ENCODE measurements at regions not wholly inside any gene's neighbourhood (a gene's known extent, or its start where the extent isn't known, plus 50 kb on each side); places are given as distances from the start of the nearest gene placed in this dataset.
"Not testable (repeated sequence)": the region's sequence is repeated elsewhere in the genome, so short reads cannot be mapped to it uniquely, and the experiment has no call there.

DNA sequence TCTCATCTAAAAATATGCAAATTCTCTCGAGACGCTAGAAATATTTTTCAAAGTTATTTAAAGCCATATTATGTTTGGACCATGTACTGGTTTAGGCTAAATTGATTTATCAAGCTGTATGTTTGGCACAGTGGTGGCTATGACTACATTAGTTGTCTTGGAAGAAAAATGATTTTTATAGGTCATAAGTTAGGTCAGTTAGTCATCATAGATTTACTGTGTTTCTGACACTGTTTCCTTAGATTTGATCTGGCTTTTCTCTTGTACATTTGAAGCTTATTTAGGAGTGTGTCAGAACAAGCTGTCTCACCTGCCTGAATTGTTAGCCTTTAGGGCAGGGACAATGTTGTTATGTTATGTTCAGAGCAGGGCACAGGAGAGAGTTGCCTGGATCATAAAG is 161.1 kb upstream of the FBXO33 start:
- Mint-ChIP-seq H3K27ac (no peak overlapping the region), H3K4me3 (no peak overlapping the region), H3K36me3 (ENCODE audit: low read depth) (no peaks in the 10 kb centered on the region), H3K27me3 (no peaks in the 10 kb centered on the region), H3K4me1 (peaks cover 2% of the 10 kb centered on the region)
- ATAC-seq (no peak), DNase-seq (no peak)
- H3K9me3 ChIP-seq (ENCODE audit: control insufficient read depth, low read length, poor library complexity, severe bottlenecking), result peaks cover 3% of the 10 kb centered on the region

GRCh38 chr14:39592116-39592789 is 160.0 kb upstream of the FBXO33 start:
- Mint-ChIP-seq H3K4me3 (no peak overlapping the region), H3K4me1 (peaks cover 2% of the 10 kb centered on the region), H3K27me3 (no peaks in the 10 kb centered on the region), H3K27ac (no peak overlapping the region), H3K36me3 (ENCODE audit: low read depth) (no peaks in the 10 kb centered on the region)
- H3K9me3 ChIP-seq (ENCODE audit: control insufficient read depth, low read length, poor library complexity, severe bottlenecking), result peaks cover 3% of the 10 kb centered on the region
- ATAC-seq, result no peak
- DNase-seq, result no peak

DNA sequence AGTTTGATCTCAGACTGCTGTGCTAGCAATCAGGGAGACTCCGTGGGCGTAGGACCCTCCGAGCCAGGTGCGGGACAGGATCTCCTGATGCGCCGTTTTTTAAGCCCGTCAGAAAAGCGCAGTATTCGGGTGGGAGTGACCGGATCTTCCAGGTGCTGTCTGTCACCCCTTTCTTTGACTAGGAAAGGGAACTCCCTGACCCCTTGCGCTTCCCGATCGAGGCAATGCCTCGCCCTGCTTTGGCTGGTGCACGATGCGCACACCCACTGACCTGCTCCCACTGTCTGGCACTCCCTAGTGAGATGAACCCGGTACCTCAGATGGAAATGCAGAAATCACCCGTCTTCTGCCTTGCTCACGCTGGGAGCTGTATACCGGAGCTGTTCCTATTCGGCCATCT is 157.6 kb upstream of the FBXO33 start:
- not testable (repeated sequence) for H3K27ac Mint-ChIP-seq; H3K4me1 Mint-ChIP-seq; H3K4me3 Mint-ChIP-seq; DNase-seq; H3K27me3 Mint-ChIP-seq; ATAC-seq; H3K9me3 ChIP-seq (ENCODE audit: control insufficient read depth, low read length, poor library complexity, severe bottlenecking); H3K36me3 Mint-ChIP-seq (ENCODE audit: low read depth)

DNA sequence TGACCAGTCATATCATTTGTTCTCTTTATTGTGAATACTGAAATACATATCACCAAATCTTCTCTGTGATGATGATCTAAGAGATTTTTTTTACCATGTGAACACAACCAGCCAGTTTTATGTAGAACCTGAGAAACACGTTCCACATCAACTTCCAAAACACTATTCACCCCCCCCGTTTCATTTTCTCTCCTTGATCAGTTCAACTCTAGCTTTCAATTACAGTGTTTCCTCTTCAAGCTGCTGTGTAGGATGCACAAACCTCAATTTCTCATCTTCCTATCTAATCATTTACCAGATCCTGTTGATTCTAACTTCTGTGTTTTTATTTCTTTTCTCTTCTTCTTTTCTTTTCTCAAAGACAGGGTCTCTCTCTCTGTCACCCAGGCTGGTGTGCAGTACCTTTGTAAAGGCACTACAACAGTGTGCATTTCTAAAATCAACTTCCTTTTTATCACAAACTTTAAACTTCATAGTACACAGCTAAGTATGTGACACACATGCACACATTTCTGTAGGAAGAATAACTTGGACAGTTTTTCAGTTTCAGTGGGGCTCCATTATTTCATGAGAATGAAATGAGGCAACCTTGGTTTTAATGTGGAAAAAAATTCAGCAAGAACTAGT is 149.9 kb upstream of the FBXO33 start:
- H3K4me3 Mint-ChIP-seq, result no peak overlapping the region
- H3K36me3 Mint-ChIP-seq (ENCODE audit: low read depth), result no peaks in the 10 kb centered on the region
- H3K27me3 Mint-ChIP-seq, result no peaks in the 10 kb centered on the region
- no peaks in the 10 kb centered on the region for H3K4me1 Mint-ChIP-seq
- no peaks in the 10 kb centered on the region for H3K9me3 ChIP-seq (ENCODE audit: control insufficient read depth, low read length, poor library complexity, severe bottlenecking)
- ATAC-seq, result no peak
- H3K27ac Mint-ChIP-seq, result no peak overlapping the region
- no peak for DNase-seq

- DNase-seq (no peak), ATAC-seq (no peak)
- no peaks in the 10 kb centered on the region for H3K4me1 Mint-ChIP-seq
- H3K4me3 Mint-ChIP-seq, result no peak overlapping the region
- no peaks in the 10 kb centered on the region for H3K36me3 Mint-ChIP-seq (ENCODE audit: low read depth)
- H3K27ac Mint-ChIP-seq, result no peak overlapping the region
- H3K9me3 ChIP-seq (ENCODE audit: control insufficient read depth, low read length, poor library complexity, severe bottlenecking), result no peaks in the 10 kb centered on the region
- H3K27me3 Mint-ChIP-seq, result no peaks in the 10 kb centered on the region
Measured at GRCh38 chr14:39581474-39581873, 149.2 kb upstream of the FBXO33 start.

DNA sequence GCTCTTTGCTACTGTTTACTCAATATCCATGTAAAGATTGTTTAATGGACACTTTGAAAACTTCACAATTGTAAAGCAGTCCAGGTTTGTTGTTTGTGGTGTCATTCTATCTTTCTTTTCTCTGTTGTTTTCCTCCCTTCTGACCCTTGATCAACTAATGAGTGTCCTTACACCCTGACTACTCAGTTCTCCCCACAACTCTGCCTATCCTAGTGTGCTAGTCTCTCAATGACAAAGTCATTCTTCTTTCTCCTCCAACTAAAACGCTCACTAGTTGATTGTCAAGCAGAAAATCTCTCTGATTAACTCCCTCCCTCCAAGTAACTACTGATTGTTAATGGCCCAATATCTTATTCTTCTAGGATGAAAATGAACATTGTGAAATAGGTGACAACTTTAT is 148.5 kb upstream of the FBXO33 start:
- no peaks in the 10 kb centered on the region for H3K9me3 ChIP-seq (ENCODE audit: control insufficient read depth, low read length, poor library complexity, severe bottlenecking)
- H3K4me3 Mint-ChIP-seq, result no peak overlapping the region
- H3K36me3 Mint-ChIP-seq (ENCODE audit: low read depth), result no peaks in the 10 kb centered on the region
- ATAC-seq (no peak), DNase-seq (no peak)
- no peaks in the 10 kb centered on the region for H3K27me3 Mint-ChIP-seq
- no peak overlapping the region for H3K27ac Mint-ChIP-seq
- H3K4me1 Mint-ChIP-seq, result no peaks in the 10 kb centered on the region

DNA sequence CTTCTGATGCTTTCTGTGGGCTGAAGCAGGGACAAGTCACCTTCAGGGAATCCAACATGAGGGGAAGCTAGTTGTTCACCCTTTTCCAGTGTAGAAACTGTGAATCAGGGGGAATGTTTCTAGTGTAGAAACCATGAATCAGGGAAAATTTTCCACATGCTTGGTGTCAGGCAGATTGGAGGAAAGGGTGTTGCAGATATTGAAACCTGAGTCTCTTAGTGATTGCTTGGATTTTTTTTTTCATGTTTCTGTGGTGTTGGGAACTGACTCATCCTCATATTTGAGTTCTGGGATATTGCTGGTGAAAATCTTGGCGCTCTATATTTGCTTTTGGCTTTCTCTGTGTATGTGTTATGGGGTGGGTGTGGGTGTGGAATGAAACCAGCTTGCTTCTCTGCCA is 144.5 kb upstream of the FBXO33 start:
- H3K27me3 Mint-ChIP-seq, result no peaks in the 10 kb centered on the region
- ATAC-seq (no peak), DNase-seq (no peak)
- H3K4me1 Mint-ChIP-seq, result no peaks in the 10 kb centered on the region
- no peak overlapping the region for H3K4me3 Mint-ChIP-seq
- no peak overlapping the region for H3K27ac Mint-ChIP-seq
- no peaks in the 10 kb centered on the region for H3K9me3 ChIP-seq (ENCODE audit: control insufficient read depth, low read length, poor library complexity, severe bottlenecking)
- H3K36me3 Mint-ChIP-seq (ENCODE audit: low read depth), result no peaks in the 10 kb centered on the region

DNA sequence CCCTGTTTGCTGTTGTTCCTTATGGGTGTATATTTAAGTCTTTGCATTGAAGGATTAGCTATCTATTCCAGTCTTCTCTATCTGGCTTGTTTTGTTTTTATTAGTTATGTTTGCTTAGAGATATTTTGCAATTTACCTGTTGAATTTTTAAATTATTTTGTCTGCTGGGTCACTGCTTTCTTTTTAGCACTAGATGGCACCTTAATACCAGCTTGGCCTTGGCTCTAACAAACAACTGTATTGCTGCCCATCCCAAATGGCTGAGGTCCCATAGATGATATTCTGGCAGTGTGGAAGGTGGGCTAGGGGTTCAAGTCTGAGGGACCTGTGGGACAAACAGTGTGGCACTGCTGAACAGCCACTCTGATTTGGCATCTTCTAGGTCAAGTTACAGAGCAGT is 144.0 kb upstream of the FBXO33 start:
- no peak overlapping the region for H3K27ac Mint-ChIP-seq
- DNase-seq (no peak), ATAC-seq (no peak)
- H3K4me1 Mint-ChIP-seq, result no peaks in the 10 kb centered on the region
- no peaks in the 10 kb centered on the region for H3K9me3 ChIP-seq (ENCODE audit: control insufficient read depth, low read length, poor library complexity, severe bottlenecking)
- H3K36me3 Mint-ChIP-seq (ENCODE audit: low read depth), result no peaks in the 10 kb centered on the region
- H3K4me3 Mint-ChIP-seq, result no peak overlapping the region
- no peaks in the 10 kb centered on the region for H3K27me3 Mint-ChIP-seq

- Mint-ChIP-seq H3K36me3 (ENCODE audit: low read depth) (peaks cover 3% of the 10 kb centered on the region), H3K27ac (no peak overlapping the region), H3K4me1 (no peaks in the 10 kb centered on the region), H3K27me3 (no peaks in the 10 kb centered on the region), H3K4me3 (no peak overlapping the region)
- no peak for ATAC-seq
- no peak for DNase-seq
- H3K9me3 ChIP-seq (ENCODE audit: control insufficient read depth, low read length, poor library complexity, severe bottlenecking), result no peaks in the 10 kb centered on the region
Measured at GRCh38 chr14:39568809-39569538, 136.7 kb upstream of the FBXO33 start.

GRCh38 chr14:39566795-39567194 is 134.6 kb upstream of the FBXO33 start:
- ATAC-seq (no peak), DNase-seq (no peak)
- Mint-ChIP-seq H3K27ac (no peak overlapping the region), H3K4me1 (no peaks in the 10 kb centered on the region), H3K36me3 (ENCODE audit: low read depth) (peaks cover 3% of the 10 kb centered on the region), H3K27me3 (no peaks in the 10 kb centered on the region), H3K4me3 (no peak overlapping the region)
- no peaks in the 10 kb centered on the region for H3K9me3 ChIP-seq (ENCODE audit: control insufficient read depth, low read length, poor library complexity, severe bottlenecking)

GRCh38 chr14:39563361-39563760 is 131.1 kb upstream of the FBXO33 start:
- H3K27ac Mint-ChIP-seq, result no peak overlapping the region
- H3K4me1 Mint-ChIP-seq, result no peaks in the 10 kb centered on the region
- no peak overlapping the region for H3K4me3 Mint-ChIP-seq
- H3K9me3 ChIP-seq (ENCODE audit: control insufficient read depth, low read length, poor library complexity, severe bottlenecking), result peaks cover 2% of the 10 kb centered on the region
- peaks cover 2% of the 10 kb centered on the region for H3K36me3 Mint-ChIP-seq (ENCODE audit: low read depth)
- ATAC-seq (no peak), DNase-seq (no peak)
- no peaks in the 10 kb centered on the region for H3K27me3 Mint-ChIP-seq

DNA sequence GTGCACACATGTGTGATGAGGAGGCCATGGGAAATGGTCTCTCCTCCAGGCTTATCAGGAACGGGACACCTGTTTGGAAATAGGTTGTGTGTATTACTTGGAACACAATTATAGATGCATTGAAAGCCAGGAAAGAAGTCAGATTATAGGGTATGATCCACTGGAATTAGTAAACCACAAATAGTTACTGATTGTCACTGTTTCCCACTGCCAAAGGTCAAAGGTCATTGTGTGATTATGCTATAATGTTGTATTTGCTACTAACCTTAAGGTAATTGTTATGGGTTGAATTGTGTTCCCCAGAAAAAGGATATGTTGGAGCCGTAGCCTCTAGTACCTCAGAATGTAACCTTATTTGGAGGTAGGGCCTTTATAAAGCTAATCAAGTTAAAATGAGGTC is 129.9 kb upstream of the FBXO33 start:
- Mint-ChIP-seq H3K27me3 (no peaks in the 10 kb centered on the region), H3K27ac (no peak overlapping the region), H3K36me3 (ENCODE audit: low read depth) (peaks cover 2% of the 10 kb centered on the region), H3K4me3 (no peak overlapping the region), H3K4me1 (no peaks in the 10 kb centered on the region)
- DNase-seq (no peak), ATAC-seq (no peak)
- peaks cover 3% of the 10 kb centered on the region for H3K9me3 ChIP-seq (ENCODE audit: control insufficient read depth, low read length, poor library complexity, severe bottlenecking)

DNA sequence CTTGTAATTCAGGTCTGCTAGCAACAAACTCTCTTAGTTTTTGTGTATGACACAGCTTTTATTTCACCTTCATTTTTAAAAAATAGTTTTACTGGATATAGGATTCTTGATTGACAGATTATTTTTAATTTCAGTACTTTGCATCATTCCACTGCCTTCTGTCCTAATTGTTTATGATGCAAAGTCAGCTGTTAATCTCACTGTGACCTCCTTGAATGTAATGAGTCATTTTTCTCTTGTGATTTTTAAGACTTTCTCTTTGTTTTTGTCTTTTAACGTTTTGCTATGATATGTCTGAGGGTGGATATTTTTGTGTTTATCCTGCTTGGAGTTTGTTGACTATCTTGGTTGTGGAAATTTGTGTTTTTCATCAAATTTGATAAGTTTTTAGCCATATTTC is 126.3 kb upstream of the FBXO33 start:
- Mint-ChIP-seq H3K4me1 (no peaks in the 10 kb centered on the region), H3K27ac (no peak overlapping the region), H3K4me3 (no peak overlapping the region), H3K27me3 (no peaks in the 10 kb centered on the region), H3K36me3 (ENCODE audit: low read depth) (no peaks in the 10 kb centered on the region)
- H3K9me3 ChIP-seq (ENCODE audit: control insufficient read depth, low read length, poor library complexity, severe bottlenecking), result peaks cover 3% of the 10 kb centered on the region
- DNase-seq (no peak), ATAC-seq (no peak)

GRCh38 chr14:39555749-39556148 is 123.5 kb upstream of the FBXO33 start:
- Mint-ChIP-seq H3K4me1 (no peaks in the 10 kb centered on the region), H3K36me3 (ENCODE audit: low read depth) (no peaks in the 10 kb centered on the region), H3K27me3 (no peaks in the 10 kb centered on the region), H3K4me3 (no peak overlapping the region), H3K27ac (no peak overlapping the region)
- ATAC-seq, result no peak
- peaks cover 3% of the 10 kb centered on the region for H3K9me3 ChIP-seq (ENCODE audit: control insufficient read depth, low read length, poor library complexity, severe bottlenecking)
- no peak for DNase-seq
